Thyroid gland (tissue), 4 donors: ENCODE measurements at regions not wholly inside any gene's neighbourhood (a gene's known extent, or its start where the extent isn't known, plus 50 kb on each side); places are given as distances from the start of the nearest gene placed in this dataset.

Experiments used
- CTCF ChIP-seq, 6 experiments: fragments of 200-600 bp in 3 of 6; fragments of 450-650 bp in 3 of 6; sonication (generic) in 3 of 6; IDR thresholded peaks; one replicate each; pipeline ENCODE4 v1.5.1; 2016 to 2019; ENCODE audit warnings: antibody characterized with exemption in 6 of 6, mild to moderate bottlenecking in 2 of 6, inconsistent platforms in 1 of 6, moderate library complexity in 1 of 6
- POLR2A ChIP-seq, 2 donors: fragments of 450-650 bp; IDR thresholded peaks; one replicate each; pipeline ENCODE4 v1.6.1; 2017; ENCODE audit warnings: antibody characterized with exemption in 2 of 2, mild to moderate bottlenecking in 2 of 2, moderate library complexity in 1 of 2

DNA sequence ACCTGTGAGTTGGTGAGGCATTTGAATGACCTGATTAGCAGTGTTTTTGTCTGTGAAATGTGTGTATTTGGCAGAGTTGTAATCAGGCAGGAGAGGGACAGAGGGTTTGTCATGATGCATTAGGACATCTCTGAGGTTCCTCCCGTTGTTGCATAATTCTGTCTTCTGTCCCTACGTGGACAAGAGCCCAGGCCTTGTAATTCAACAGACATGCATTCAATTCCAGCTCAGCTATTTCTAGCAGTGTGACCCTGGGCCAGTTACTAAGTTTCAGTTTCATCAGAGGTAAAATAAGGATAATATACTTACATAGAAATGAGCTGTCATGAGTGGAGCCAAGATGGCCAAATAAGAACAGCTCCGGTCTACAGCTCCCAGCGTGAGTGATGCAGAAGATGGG is 208.6 kb downstream of the SLC38A4 start:
- TF ChIP-seq CTCF (IDR thresholded peaks at IDR 0.05) = no peak
- no peak for TF ChIP-seq POLR2A (IDR thresholded peaks at IDR 0.05)
